Right lobe of liver (tissue), 6 donors: ENCODE measurements at regions not wholly inside any gene's neighbourhood (a gene's known extent, or its start where the extent isn't known, plus 50 kb on each side); places are given as distances from the start of the nearest gene placed in this dataset.

Source experiments
- ATAC-seq, 4 donors: fragments of 200-7000 bp; cut with Tn5 transposase; one replicate each; pipeline ENCODE4 v1.9.1; 2020; ENCODE audit warnings: mild to moderate bottlenecking in 4 of 4, moderate library complexity in 4 of 4
- DNase-seq, 3 donors: peaks; one replicate each; pipeline ENCODE4 v3.0.0-alpha.2; 2020
- H3K27ac ChIP-seq, 3 donors: fragments of 200-600 bp; one replicate each; pipeline ENCODE4 v1.8.0; 2022
- H3K27me3 ChIP-seq, 2 donors: fragments of 200-600 bp; one replicate each; pipeline ENCODE4 v1.8.0; 2022
- H3K36me3 ChIP-seq, 4 donors: fragments of 200-600 bp; sonication (generic) in 1 of 4; one replicate each; pipeline versions ENCODE4 v1.5.1 to v1.8.0; 2017 to 2022; ENCODE audit warnings: control low read depth in 1 of 4
- H3K4me1 ChIP-seq, 4 donors: fragments of 200-600 bp; sonication (generic) in 1 of 4; one replicate each; pipeline versions ENCODE4 v1.5.1 to v1.8.0; 2017 to 2022; ENCODE audit warnings: control low read depth in 1 of 4
- H3K4me3 ChIP-seq, 3 donors: fragments of 200-600 bp; one replicate each; pipeline ENCODE4 v1.8.0; 2022
- H3K9me3 ChIP-seq, 4 donors: fragments of 200-600 bp; sonication (generic) in 1 of 4; one replicate each; pipeline versions ENCODE4 v1.5.1 to v1.8.0; 2017 to 2022; ENCODE audit warnings: control low read depth in 1 of 4
- POLR2A ChIP-seq: fragments of 450-650 bp; IDR thresholded peaks from one replicate; pipeline ENCODE4 v1.6.1; 2017; ENCODE audit warnings: antibody characterized with exemption, mild to moderate bottlenecking
- WGBS: methylation state at CpG from one replicate; pipeline ENCODE4 v1.1.6; 2018; ENCODE audit warnings: low coverage, low lambda C conversion rate; ENCODE audit not compliant: insufficient coverage; ENCODE audit errors: missing lambda C conversion rate; 5-methylcytosine and 5-hydroxymethylcytosine counted together
- intact Hi-C, 2 donors: fragments of 100-400 bp; cut with DNase I; formaldehyde crosslinking; loops; one replicate each; pipeline versions ENCODE4 v1.11.2 to v1.14.1; 2022
- TF ChIP-seq, protein P1 (sequence below), 4 donors: fragments of 200-600 bp in 3 of 4; fragments of 450-650 bp in 1 of 4; IDR thresholded peaks; one replicate each; pipeline versions ENCODE4 v1.5.1 to v1.8.0; 2016 to 2022; ENCODE audit warnings: antibody characterized with exemption in 4 of 4, mild to moderate bottlenecking in 2 of 4
- donor health status: DM: no; HTN: yes; CAD: no.
- donor health status: DM: no; HTN: no; CAD: no.
- donor health status: DM: no; HTN: no; CAD: no.
- donor health status: DM: no; HTN: yes; CAD: no.
- donor health status: DM: no; HTN: yes; CAD: no.

DNA sequence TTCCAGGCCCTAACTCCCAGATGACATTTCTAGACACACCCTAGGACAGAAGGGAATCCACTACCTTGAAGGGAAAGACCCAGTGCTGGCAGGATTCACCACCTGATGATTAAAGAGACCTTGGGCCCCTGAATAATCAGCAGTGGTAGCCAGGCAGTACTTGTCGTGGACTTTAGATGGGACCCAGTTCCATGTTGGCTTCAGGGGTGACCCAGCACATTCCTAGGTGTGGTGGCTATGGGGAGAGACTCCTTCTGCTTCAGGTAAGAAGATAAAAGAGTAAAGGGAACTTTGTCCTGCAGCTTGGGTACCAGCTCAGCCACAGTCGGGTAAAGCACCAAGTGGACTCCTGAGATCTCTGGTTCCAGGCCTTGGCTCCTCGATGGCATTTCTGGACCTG, 131.8 kb upstream of the S100G start:
- Histone ChIP-seq H3K27ac (no peak overlapping the region), H3K27me3 (no peaks in the 10 kb centered on the region)
- intact Hi-C loops = no loop called here

DNA sequence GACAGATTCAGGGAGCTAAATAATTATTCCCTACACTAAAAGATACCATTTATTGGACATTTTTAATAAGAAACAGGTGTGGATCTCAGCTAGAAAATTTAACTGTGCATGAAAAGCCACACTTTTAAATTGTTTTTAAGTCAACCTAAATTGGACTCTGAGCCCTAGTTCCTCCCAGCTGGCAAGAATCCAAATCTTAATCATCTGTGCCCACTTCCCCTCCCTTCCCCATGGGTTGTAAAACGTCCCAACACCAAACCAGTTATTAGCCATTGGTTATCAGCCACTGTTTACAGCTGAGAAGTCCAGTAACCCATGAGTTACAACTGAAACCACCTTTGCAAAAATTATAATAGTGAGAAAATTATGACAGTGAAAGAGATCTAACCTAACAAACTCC, 125.6 kb upstream of the S100G start:
- DNase-seq (no peak), ATAC-seq (no peak)

More for the DNA sequence above, 131.8 kb upstream of the S100G start:
- Histone ChIP-seq H3K9me3 (no peaks in the 10 kb centered on the region), H3K4me1 (no peaks in the 10 kb centered on the region), H3K36me3 (no peaks in the 10 kb centered on the region), H3K4me3 (no peak overlapping the region)
- WGBS = no CpG with 5 or more reads among the region's 3 CpGs
- no peak for TF ChIP-seq POLR2A
- TF ChIP-seq, protein P1, sequence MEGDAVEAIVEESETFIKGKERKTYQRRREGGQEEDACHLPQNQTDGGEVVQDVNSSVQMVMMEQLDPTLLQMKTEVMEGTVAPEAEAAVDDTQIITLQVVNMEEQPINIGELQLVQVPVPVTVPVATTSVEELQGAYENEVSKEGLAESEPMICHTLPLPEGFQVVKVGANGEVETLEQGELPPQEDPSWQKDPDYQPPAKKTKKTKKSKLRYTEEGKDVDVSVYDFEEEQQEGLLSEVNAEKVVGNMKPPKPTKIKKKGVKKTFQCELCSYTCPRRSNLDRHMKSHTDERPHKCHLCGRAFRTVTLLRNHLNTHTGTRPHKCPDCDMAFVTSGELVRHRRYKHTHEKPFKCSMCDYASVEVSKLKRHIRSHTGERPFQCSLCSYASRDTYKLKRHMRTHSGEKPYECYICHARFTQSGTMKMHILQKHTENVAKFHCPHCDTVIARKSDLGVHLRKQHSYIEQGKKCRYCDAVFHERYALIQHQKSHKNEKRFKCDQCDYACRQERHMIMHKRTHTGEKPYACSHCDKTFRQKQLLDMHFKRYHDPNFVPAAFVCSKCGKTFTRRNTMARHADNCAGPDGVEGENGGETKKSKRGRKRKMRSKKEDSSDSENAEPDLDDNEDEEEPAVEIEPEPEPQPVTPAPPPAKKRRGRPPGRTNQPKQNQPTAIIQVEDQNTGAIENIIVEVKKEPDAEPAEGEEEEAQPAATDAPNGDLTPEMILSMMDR (IDR thresholded peaks at IDR 0.05) = no peak
- DNase-seq (no peak), ATAC-seq (no peak)

DNA sequence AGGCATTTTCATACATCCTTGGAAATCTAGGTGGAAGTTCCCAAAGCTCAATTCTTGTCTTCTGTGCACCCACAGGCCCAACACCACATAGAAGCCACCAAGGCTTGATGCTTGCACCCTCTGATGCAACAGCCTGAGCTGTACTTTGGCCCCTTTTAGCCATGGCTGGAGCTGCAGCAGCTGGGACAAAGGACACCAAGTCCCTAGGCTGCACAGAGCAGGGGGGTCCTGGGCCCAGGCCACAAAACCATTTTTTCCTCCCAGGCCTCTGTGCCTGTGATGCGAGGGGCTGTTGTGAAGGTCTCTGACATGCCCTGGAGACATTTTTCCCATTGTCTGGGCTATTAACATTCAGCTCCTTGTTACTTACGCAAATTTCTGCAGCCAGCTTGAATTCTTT, 124.0 kb upstream of the S100G start:
- intact Hi-C loops = no loop called here
- H3K27me3 ChIP-seq = no peaks in the 10 kb centered on the region
- no peaks in the 10 kb centered on the region for H3K9me3 ChIP-seq
- no peaks in the 10 kb centered on the region for H3K4me1 ChIP-seq
- no peak overlapping the region for H3K27ac ChIP-seq
- no peak overlapping the region for H3K4me3 ChIP-seq
- DNase-seq (peak in 1 of 3 donors; percentile 36), ATAC-seq (peak in 1 of 4 donors; percentile 33)
- 41% methylated on average over 2 of the region's 2 CpGs for WGBS
- no peak for TF ChIP-seq POLR2A
- TF ChIP-seq, protein P1 (IDR thresholded peaks at IDR 0.05) = no peak
- H3K36me3 ChIP-seq = no peaks in the 10 kb centered on the region

More for the DNA sequence above, 125.6 kb upstream of the S100G start:
- H3K4me3 ChIP-seq = no peak overlapping the region
- H3K36me3 ChIP-seq = no peaks in the 10 kb centered on the region
- no peaks in the 10 kb centered on the region for H3K4me1 ChIP-seq
- H3K27ac ChIP-seq = no peak overlapping the region
- no peaks in the 10 kb centered on the region for H3K27me3 ChIP-seq
- WGBS = 19% methylated on average over 1 of the region's 1 CpG
- TF ChIP-seq POLR2A = no peak
- TF ChIP-seq, protein P1 (IDR thresholded peaks at IDR 0.05) = no peak
- intact Hi-C loops = no loop called here
- H3K9me3 ChIP-seq = no peaks in the 10 kb centered on the region

DNA sequence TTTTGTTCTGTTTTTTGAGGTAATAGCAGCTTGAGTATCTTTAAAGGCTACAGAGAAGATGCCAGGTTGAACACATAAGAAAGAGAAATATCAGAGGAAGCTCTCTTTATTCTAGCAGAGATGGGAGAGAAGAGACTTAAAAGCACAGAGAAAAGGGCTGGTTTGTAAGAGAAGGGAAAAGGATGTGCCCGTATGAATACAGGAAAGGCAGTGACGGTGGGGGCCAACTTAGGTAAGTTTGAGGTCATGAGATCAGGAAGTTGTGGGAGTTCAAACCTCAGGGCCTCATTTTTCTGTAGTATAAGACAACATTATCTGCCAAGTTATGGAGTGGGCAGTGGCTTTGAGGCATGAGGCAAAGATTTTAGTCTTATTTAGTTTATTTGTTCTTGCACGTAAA, 121.3 kb upstream of the S100G start:
- Histone ChIP-seq H3K9me3 (no peaks in the 10 kb centered on the region), H3K36me3 (no peaks in the 10 kb centered on the region), H3K27me3 (no peaks in the 10 kb centered on the region), H3K27ac (no peak overlapping the region), H3K4me3 (no peak overlapping the region), H3K4me1 (no peaks in the 10 kb centered on the region)
- DNase-seq (no peak), ATAC-seq (no peak)
- TF ChIP-seq, protein P1 (IDR thresholded peaks at IDR 0.05) = no peak
- no peak for TF ChIP-seq POLR2A
- 51% methylated on average over 3 of the region's 3 CpGs for WGBS
- intact Hi-C loops = no loop called here
